NCI-H1417 (cell line): ENCODE measurements at regions not wholly inside any gene's neighbourhood (a gene's known extent, or its start where the extent isn't known, plus 50 kb on each side); places are given as distances from the start of the nearest gene placed in this dataset.

Source experiments
- DNase-seq, 3 experiments: peaks; one replicate each; lab custom pipeline; 2025; lab: John Stamatoyannopoulos, UW

DNA sequence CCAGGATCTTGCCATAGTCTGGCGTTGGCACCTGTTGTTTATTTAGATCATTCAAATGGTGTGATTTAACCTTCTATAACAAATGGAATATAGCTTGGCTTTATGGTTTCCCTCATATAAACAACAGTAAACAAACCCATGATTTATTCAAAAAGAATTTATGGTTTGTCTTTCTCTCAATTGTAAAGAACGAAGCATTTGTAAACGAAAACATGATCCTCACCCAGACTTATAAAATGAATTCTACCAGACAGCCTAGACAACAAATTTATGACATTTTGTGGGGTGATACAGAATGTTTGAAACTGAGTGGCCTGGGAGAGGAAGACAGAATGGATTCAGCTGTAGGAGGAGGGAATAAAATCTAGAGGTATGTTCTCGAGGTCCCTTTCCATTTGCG, 66.1 kb upstream of the PTGFR start:
- no peak for DNase-seq

DNA sequence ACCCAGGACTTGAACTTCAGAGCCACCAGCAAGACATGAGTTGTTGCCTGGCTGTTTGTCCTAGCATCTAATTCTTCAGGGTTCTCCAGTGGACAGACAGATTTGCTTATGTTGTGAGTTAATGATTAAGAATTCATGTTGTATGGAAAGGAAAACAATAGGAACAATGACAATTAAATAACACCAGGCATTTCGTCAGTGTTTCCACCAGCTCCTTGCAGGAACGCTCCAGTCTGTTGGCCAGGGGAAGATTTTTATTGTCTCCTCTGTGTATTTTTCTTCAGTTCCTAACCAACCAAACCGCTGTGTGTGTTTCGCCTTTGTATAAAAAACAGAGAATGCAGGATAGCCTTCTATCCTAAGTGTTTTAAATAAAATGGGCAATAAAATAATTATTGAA, 64.4 kb upstream of the PTGFR start:
- DNase-seq: no peak

DNA sequence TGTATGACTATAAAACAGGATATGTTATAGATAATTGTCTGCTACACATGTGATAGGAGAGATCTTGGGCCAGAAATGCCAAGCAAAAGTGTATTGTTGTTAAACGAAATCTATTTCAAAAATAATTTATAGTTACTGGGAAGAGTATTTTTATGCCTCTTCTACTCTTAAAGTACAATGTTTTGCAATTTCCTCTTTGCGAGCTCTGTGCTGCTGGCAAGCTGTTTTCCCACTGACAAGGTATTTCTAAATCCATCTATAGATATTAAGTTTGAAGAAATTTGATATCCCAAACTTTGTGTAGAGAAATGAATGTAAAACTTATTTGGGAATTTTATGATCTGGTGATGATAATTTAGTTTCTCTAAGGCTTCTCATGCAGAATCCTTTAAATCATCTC, 63.3 kb upstream of the PTGFR start:
- no peak for DNase-seq

DNA sequence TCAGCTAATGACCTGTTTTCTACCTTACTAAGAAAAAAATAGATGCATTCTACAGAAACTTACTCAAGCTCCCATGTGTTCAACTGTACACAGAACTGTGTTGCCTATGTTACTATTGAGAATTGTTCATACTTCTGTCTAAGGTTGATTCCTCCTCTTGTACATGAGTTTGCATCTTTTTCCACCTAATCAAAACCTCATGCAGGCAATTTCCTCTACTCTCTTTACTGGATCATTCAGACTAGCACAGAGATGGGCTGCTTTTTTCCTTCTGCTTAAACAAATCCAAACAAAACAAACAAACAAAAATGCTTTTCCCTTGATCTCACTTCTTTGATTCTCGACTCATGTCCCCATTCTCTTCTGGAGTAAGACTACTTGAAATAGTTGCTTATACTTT, 58.8 kb upstream of the PTGFR start:
- no peak for DNase-seq

DNA sequence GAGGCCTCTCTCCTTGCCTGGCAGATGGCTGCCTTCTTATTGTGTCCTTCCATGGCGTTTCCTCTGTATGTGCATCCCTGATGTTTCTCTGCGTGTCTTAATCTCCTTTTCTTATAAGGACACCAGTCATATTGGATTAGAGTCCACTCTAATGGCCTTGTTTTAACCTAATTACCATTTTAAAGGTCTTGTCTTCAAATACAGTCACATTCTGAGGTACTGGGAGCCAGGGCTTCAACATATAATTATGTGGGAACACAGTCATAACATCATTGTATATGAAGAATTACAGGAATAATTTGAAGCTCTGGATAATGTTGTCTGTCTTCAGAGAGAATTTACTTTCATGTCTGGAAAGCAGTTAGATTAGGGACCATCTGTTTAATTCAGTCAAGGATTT, 56.4 kb upstream of the PTGFR start:
- DNase-seq: peak in 1 of 3 experiments; percentile 30

DNA sequence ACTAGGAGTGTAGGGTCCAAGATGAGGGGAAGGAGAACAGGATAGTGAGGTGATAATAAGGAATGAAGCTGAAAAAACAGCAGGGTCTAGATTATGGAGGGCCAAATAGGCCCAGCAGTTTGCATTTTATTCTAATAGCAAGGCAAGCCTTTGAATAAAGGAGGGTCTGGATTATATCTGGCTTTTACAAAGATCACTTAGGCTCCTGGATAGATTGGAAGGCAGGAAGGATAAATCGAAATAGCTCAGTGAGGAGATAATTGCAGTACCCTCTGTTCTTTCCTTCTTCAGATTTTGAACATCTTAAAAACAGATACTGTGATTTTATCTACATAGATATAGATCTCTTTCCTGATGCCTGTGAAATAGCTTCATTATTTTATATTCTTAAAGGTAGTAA, 53.8 kb upstream of the PTGFR start:
- no peak for DNase-seq

DNA sequence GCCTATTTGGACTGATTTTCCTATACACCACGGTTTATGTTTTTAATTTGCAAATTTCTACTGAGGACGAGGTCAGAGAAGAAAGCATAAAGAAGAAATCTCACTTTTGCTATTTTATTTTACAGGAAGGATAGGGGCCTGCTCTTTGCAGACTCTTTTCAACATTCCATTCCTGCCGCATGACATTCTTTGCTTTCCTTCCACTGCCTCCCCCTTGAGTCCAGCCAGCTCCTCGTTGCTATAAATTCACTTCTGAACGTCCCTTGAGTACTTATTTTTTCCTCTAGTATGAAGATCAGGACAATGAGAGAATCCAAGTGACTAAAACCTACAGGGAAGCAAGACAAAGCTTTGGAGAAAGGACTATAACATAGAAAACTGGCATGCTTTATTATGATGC, 53.4 kb upstream of the PTGFR start:
- no peak for DNase-seq

DNA sequence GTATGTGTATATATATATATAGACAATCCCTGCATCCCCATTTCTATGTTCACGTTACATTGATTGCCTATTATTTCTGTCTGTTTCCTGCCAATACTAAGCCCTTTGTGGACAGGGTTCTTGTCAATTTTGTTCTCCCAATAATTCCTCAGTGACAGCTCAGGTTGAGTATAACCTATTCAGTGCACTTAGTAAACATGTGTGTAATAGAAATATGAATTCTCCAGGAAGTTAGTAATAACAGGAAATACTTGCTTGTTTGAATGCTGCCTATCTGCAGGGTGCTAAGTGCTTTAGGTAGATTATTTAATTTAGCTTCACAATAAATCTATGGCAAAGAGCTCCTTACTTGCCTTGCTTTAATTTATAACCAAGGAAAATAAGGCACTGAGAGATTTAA, 52.8 kb upstream of the PTGFR start:
- DNase-seq: peak in 1 of 3 experiments; percentile 64

DNA sequence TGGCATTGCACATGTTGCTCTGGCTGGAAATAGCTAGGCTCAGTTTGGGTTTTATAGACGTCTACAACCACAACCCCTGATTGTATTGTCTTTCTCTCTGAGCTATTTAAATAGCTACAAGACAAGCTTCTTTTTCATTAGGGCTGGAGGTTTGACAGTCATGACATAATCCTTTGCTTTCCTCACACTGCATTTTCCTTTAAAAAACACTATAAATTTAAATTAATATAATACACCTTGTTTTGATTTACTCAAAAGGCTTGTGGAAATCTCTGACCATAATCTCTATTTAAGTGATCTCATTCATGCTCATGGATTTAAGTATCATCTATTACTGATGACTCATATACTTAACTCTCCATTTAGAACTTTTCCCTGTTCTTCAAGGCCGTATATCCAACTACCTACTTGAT, 50.4 kb upstream of the PTGFR start:
- no peak for DNase-seq
